ENCODE measurements at regions not wholly inside any gene's neighbourhood (a gene's known extent, or its start where the extent isn't known, plus 50 kb on each side); places are given as distances from the start of the nearest gene placed in this dataset.

GRCh38 chr13:97528518-97528917 is 94.5 kb downstream of the RAP2A start:
- TF ChIP-seq CTCF (conservative IDR thresholded peaks at IDR 0.05) (no peak), ZFX (IDR thresholded peaks at IDR 0.05) (no peak)
